Esophagus squamous epithelium (tissue), 4 donors: ENCODE measurements at regions not wholly inside any gene's neighbourhood (a gene's known extent, or its start where the extent isn't known, plus 50 kb on each side); places are given as distances from the start of the nearest gene placed in this dataset.

ENCODE experiments used
- CTCF ChIP-seq, 6 experiments: fragments of 450-650 bp in 4 of 6; fragments of 200-600 bp in 2 of 6; sonication (generic) in 2 of 6; IDR thresholded peaks; one replicate each; pipeline ENCODE4 v1.5.1; 2016 to 2019; ENCODE audit warnings: antibody characterized with exemption in 6 of 6, mild to moderate bottlenecking in 4 of 6, moderate library complexity in 4 of 6
- POLR2A ChIP-seq, 4 donors: fragments of 450-650 bp; IDR thresholded peaks; one replicate each; pipeline ENCODE4 v1.6.1; 2017; ENCODE audit warnings: antibody characterized with exemption in 4 of 4, mild to moderate bottlenecking in 4 of 4, moderate library complexity in 3 of 4

- TF ChIP-seq CTCF (IDR thresholded peaks at IDR 0.05) (no peak), POLR2A (IDR thresholded peaks at IDR 0.05) (no peak)
Observed at GRCh38 chr2:134202371-134202770, 51.5 kb upstream of the MGAT5 start.
